ENCODE measurements at regions not wholly inside any gene's neighbourhood (a gene's known extent, or its start where the extent isn't known, plus 50 kb on each side); places are given as distances from the start of the nearest gene placed in this dataset.

- H3K4me1 ChIP-seq (ENCODE audit: control insufficient read depth in 4 of 4, insufficient read depth in 4 of 4, low read length in 3 of 4), result peaks cover 0 to 3% (median 0%) of the 10 kb centered on the region in 4 donors
- no peaks in the 10 kb centered on the region for H3K9me3 ChIP-seq (ENCODE audit: control insufficient read depth in 4 of 4, low read length in 3 of 4)
- no peak overlapping the region for H3K9ac ChIP-seq (ENCODE audit: low read depth in 1 of 2, low read length in 2 of 2)
- WGBS, result 84% methylated on average over 5 of the region's 5 CpGs
- H3K4me3 ChIP-seq (ENCODE audit: low read depth in 1 of 3, low read length in 3 of 3), result no peak overlapping the region
- TF ChIP-seq ATF3 (IDR thresholded peaks at IDR 0.05) (no peak), EGR1 (IDR thresholded peaks at IDR 0.05; ENCODE audit: low read depth in 2 of 2) (no peak), RXRA (IDR thresholded peaks at IDR 0.05) (no peak), NR2F2 (IDR thresholded peaks at IDR 0.05) (no peak), ZBTB33 (IDR thresholded peaks at IDR 0.05) (no peak), CTCF (IDR thresholded peaks at IDR 0.05; ENCODE audit: low read depth, low read length, missing input control) (no peak), GABPA (IDR thresholded peaks at IDR 0.05 in 1 of 2, conservative IDR thresholded peaks at IDR 0.05 in 1 of 2) (no peak), TAF1 (conservative IDR thresholded peaks at IDR 0.05) (no peak)
- H3K27ac ChIP-seq (ENCODE audit: low read depth in 1 of 2, low read length in 2 of 2), result no peak overlapping the region
- no peaks in the 10 kb centered on the region for H3K36me3 ChIP-seq (ENCODE audit: control insufficient read depth in 4 of 4, insufficient read depth in 3 of 4, low read depth in 1 of 4, low read length in 3 of 4)
- DNase-seq (ENCODE audit: low spot score), result no peak
- no peaks in the 10 kb centered on the region for H3K27me3 ChIP-seq (ENCODE audit: control insufficient read depth in 4 of 4, insufficient read depth in 4 of 4, low read length in 3 of 4)
Measured at GRCh38 chr3:178370387-178370786, 165.8 kb upstream of the KCNMB2 start.

- H3K4me1 ChIP-seq (ENCODE audit: control insufficient read depth in 4 of 4, insufficient read depth in 4 of 4, low read length in 3 of 4), result peaks cover 3 to 8% (median 5%) of the 10 kb centered on the region in 4 donors
- no peaks in the 10 kb centered on the region for H3K9me3 ChIP-seq (ENCODE audit: control insufficient read depth in 4 of 4, low read length in 3 of 4)
- H3K27ac ChIP-seq (ENCODE audit: low read depth in 1 of 2, low read length in 2 of 2), result no peak overlapping the region
- H3K36me3 ChIP-seq (ENCODE audit: control insufficient read depth in 4 of 4, insufficient read depth in 3 of 4, low read depth in 1 of 4, low read length in 3 of 4), result no peaks in the 10 kb centered on the region
- no peaks in the 10 kb centered on the region for H3K27me3 ChIP-seq (ENCODE audit: control insufficient read depth in 4 of 4, insufficient read depth in 4 of 4, low read length in 3 of 4)
- no peak overlapping the region for H3K9ac ChIP-seq (ENCODE audit: low read depth in 1 of 2, low read length in 2 of 2)
- WGBS, result 73% methylated on average over 1 of the region's 1 CpG
- no peak for DNase-seq (ENCODE audit: low spot score)
- TF ChIP-seq NR2F2 (IDR thresholded peaks at IDR 0.05), result no peak
- TF ChIP-seq RAD21 (IDR thresholded peaks at IDR 0.05), result no peak
- TF ChIP-seq HNF4A (conservative IDR thresholded peaks at IDR 0.05), result no peak
- no peak for TF ChIP-seq HNF4G (IDR thresholded peaks at IDR 0.05)
- no peak for TF ChIP-seq REST (IDR thresholded peaks at IDR 0.05)
- no peak for TF ChIP-seq ZBTB33 (IDR thresholded peaks at IDR 0.05)
- no peak for TF ChIP-seq YY1 (IDR thresholded peaks at IDR 0.05)
- TF ChIP-seq JUND (IDR thresholded peaks at IDR 0.05), result no peak
- TF ChIP-seq EGR1 (IDR thresholded peaks at IDR 0.05; ENCODE audit: low read depth in 2 of 2), result no peak
- no peak for TF ChIP-seq RXRA (IDR thresholded peaks at IDR 0.05)
- TF ChIP-seq ATF3 (IDR thresholded peaks at IDR 0.05), result no peak
- no peak for TF ChIP-seq CTCF (IDR thresholded peaks at IDR 0.05; ENCODE audit: low read depth, low read length, missing input control)
- TF ChIP-seq FOXA2 (IDR thresholded peaks at IDR 0.05), result no peak
- H3K4me3 ChIP-seq (ENCODE audit: low read depth in 1 of 3, low read length in 3 of 3), result no peak overlapping the region
Measured at GRCh38 chr3:178381555-178381954, 154.7 kb upstream of the KCNMB2 start.
